NCI-H510A (cell line): ENCODE measurements at regions not wholly inside any gene's neighbourhood (a gene's known extent, or its start where the extent isn't known, plus 50 kb on each side); places are given as distances from the start of the nearest gene placed in this dataset.

ENCODE experiments used
- DNase-seq: peaks from one replicate; lab custom pipeline; 2025; lab: John Stamatoyannopoulos, UW

DNA sequence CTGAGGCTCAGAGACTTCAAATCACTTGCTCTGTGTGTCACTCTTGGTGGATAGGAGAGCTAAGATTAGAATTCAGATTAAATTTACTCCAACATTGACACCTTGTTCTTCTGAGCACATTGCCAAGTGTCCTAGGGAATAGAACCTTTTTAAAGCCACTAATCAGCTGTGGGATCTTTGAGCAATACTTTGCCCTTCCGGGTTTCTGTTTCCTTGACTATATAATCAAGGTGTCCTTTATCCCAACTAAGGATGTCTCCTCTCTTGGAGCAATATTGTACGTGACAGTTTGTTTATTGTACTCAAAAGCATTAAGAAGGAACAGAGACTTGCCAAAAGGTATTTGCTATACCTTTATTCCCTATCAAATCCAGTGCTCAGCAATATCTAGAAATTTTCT is 170.9 kb upstream of the CADPS start:
- no peak for DNase-seq

DNA sequence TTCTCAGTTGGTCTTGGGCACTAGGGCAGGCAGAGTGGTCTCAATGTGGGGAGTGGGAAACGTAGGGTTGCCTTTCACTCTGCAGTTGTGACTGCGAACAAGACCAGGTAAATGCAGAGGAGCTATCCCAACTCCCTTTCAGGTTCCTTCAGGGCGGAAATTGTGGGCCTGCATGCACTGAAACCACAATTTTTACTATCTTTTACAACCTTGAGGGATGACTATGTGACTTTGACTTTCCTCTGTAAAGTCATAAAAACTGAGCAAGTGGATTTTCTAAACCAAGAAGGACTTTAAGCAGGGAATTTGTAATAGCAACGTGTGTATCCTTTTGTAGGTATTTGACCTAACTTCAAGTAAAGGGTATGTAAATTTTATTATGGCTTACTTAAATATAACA is 171.4 kb upstream of the CADPS start:
- DNase-seq, result no peak

DNA sequence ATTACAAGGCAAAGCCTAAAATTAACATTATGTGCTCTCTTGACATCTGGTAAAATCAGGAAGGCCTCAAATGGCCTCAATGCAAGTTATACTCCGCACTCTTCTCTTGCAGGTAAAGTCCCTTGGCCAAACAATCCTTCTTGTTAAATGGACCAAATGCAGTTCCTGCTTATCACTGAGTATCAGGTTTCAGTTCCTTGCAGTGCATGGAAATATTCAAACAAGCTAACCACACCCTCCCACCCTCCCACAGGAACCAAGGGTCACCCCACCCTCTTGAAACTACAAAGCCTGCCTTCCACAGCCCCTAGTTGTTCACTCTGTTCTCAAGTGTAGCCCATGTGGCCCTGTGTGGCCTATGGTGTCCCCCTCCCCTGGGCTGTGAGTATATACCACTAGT is 171.9 kb upstream of the CADPS start:
- DNase-seq, result no peak

DNA sequence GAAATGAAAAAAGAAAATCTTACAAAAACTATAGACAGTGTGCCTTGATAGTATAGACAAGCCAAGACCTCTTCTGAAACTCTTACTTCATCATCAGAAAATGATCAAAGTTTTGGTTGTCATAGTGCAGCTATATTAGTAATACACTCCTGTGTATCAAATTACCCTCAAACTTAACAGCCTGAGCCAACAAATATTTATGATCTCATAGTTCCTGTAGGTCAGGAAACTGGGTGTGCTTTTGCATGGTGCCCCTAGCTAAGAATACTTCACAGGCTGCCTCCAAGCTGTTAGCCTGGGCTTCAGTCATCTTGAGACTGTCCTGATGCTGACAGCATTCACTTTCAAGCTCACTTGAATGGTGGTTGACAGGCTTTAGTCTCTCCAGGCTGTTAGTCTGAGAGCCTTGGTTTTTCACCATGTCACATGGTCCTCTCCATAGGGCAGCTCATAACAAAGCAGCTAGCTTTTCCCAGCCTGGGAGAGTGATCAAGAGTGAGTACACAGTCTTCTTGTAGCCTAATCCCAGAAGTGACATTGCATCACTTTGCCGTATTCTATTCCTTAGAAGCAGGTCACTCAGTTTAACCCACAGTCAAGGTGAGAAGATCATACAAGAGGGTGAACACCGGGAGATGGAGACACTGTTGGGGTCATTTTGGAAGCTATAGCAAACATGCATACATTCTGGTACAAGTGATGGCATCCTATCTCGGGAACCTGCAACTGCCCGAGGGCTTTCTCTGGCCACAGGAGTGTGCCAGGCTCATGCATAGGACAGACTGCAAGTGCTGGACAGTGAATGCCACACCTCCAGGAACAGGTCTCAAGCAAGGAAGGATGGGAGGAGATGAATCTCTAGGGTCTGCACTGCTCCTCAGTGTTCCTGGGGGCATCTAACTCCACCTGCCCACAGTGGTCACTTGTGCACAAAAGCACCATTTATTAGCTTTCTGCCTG is 173.4 kb upstream of the CADPS start:
- DNase-seq, result no peak

DNA sequence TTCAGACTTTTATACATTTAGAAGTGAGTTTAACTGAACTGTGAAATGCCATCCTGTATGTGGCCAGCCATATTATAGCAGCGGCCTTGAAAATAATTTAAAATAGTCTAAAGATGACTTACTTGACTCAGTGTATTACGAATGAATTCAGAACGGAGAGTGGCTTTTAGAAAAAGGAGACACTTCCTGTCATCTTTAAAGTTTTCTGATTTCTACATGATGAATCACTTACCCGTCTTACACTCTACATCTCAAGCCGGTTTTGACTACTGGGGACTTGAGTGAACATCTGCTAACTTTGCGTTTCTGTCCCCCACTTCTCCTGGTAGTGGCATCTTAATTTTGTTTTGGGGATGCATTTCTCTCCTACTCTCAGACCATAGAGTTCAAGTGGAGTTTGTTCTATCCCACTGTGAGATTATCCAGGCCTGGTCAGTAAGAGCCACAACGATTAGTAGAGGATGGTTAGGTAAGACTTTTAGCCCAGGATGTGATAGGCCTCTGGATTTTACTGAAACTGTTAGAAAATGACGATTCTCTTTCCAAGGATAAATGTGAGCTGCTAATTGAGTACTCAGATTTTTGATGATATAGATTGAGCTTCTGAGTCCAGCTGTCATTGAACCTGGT is 175.4 kb upstream of the CADPS start:
- no peak for DNase-seq

DNA sequence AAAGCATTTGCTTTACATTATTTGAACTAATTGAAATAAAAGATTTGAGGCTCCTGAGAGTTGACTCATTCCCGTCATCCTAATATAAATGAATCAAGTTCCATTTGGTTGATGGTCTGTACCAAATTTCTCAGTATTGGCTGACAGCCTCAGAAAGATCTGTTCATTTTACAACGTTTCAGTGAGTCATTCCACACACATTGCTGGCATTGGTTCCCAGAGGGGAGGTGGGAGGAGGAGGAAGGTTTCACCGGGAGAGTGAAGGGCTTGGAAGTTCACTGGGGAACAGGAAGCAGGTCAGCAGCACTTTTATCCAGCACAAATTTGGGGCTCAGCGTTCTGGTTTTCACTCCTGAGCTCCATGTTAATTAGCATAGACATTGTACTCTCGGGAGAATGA is 176.7 kb upstream of the CADPS start:
- no peak for DNase-seq

DNA sequence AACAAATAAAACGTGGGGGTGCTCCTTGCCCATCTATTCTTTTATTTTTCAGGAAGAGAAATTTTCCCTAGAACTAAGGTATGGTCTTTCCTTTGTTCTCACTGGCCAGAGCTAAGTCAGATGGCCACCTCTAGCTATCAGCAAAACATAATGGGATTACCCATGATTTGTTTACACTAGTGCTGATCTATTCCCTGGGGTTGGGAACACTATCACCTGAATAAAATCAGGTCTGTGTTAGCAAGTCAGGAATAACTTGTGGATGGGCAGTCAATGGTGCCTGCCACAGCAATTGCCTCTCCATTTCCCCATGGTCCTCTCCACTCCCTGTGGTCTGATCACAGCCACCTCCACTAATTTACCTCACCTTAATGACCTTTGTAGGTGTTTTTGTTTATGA is 181.7 kb upstream of the CADPS start:
- DNase-seq, result no peak

DNA sequence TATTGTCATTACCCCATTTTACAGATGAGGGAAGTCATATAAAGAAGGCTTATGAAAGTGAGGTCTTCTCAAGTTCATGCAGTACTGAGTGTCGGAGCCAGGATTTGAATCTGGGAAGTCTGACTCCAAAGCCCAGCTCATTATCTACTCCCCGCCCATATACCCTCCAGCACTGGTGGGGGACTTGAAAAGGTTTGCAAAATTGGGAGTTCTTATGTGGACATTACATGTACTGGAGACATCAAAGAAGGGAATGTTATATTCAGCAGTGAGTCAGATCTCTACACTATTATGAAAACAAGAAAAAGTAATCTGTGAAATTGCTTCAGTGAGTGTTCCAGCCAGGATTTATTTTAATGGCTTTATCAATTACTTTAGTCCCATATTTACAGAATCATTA is 185.2 kb upstream of the CADPS start:
- no peak for DNase-seq

DNA sequence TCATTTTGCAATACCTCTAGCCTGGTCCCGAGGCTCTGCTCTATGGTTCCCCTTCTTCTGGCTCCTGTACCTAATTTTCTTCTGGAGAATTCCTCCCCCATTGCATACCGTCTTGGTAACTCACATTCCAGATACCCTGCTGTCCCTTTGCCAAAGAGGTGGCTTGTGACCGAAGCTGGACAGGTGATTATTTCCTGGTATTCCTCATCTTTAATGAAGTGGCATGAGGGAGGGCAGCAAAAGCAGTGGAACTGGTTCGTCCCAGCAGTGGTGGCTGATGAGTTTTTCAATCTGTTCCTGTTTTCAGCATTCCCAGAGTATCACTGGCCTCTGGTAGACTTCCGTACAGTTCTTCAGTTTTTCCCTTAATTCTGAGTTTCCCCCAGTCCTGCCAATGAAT is 186.2 kb upstream of the CADPS start:
- no peak for DNase-seq

DNA sequence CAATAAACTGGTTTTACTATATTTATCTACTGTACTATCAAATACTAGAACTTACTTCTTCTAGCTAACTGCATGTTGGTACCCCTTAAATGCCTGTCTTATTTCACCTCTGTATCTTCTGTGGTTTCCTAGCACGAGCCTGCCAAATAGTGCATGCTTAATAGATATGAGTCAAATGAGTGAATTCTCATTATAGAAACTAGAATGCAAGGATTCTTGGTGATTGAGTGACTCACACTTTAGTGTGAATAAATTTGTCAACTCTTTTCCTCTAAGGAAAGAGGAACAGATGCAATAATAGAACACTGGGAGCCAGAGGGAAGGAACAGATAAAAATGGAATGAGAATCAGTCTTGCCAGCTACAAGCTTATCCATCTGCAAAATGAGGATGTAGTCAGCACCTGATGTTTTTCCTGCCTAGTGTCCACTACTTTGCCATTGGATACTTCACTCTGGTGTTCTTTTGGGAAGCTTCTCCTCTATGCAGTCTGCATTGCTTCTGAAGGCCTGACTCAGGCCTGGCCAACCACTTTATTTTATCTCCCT is 189.1 kb upstream of the CADPS start:
- DNase-seq, result no peak

DNA sequence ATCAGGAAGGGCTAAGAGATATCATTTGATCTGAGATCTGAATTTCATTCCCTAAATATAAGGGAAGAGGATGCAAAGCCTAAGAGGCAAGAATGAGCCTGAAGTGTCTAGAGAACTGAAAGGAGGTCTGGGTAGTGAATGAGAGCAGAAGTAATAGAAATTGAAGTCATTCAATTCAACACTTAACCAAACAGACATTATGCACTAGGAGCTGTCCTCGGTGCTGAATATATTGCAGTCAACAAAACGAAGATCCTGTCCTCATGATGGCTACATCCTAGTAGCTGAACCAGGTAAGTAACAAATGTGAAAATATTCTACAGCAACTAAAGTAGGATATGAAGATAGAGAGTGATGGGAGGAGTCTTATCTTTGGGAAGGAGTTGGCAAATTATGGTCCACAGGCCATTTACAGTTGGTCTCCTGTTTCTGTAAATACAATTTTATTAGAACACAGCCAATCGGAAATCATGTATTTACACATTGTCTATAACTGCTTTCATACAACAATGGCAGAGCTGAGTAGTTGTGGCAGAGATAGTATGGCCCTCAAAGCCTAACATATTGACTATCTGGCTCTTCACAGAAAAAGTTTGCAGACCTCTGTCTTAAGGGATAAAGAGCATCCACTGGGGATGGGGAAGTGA is 192.9 kb upstream of the CADPS start:
- DNase-seq, result no peak

DNA sequence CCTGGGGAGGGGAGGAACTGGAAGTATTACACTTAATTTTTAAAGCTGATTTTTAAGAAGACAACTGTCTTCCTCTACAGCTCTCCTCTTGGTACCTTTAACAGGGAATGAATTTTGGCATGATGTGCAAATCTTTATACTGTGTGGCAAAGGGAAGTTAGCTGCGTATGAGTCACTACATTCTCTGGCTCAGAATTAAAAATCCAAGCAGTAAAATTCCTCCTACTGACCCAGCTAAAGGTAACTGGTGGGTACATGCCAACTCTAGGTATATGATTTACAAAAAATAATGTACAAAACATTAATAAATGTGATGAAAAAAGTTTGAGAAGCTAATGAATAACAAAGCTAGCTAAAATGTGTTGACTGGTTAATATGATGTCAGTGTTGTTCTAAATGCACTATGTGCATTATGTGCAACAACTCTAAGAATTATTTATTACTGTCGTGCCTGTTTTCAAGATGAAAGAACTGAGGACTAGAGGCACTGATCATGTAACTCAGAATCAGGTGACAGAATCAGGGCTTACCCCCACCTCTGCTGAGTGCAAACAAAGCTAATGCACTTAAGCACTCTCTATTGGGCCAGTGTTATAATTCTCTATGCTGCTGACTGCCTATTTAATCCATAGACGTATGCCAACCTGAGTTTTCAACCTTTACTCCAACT is 194.7 kb upstream of the CADPS start:
- DNase-seq, result no peak

DNA sequence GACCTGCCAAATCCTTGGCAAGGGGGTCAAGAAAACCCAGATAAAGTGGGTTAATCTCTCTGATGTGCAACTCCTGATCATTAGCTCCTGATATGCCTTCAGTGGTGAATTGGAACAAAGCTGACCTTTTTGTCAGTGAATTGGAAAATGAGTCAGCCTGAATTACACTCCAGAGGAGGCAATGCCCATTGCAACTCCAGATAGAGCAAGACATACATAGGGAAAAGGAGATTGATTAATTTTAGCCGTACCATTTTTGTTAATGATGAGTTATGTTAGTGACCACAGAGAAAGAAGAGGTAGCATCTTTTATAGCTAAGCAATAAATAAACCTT is 195.2 kb upstream of the CADPS start:
- no peak for DNase-seq

DNA sequence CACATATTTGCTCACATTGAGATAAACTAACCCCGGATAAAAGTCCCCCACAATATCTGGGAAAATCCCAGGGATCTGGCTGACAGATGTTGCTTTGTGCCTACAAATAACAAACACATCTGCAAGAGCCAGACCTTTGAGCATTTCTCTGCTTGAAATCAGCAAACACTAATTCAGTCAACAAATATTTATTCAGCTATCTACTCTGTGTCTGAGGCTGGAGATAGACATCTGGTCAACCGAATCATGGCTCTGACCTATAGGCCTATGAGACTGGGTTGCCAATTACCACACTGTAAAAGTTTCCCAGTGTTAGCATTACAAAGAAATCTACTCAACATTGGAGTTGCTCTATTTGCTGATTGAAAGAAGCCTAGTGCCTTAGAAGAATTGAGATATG is 201.1 kb upstream of the CADPS start:
- DNase-seq, result no peak

DNA sequence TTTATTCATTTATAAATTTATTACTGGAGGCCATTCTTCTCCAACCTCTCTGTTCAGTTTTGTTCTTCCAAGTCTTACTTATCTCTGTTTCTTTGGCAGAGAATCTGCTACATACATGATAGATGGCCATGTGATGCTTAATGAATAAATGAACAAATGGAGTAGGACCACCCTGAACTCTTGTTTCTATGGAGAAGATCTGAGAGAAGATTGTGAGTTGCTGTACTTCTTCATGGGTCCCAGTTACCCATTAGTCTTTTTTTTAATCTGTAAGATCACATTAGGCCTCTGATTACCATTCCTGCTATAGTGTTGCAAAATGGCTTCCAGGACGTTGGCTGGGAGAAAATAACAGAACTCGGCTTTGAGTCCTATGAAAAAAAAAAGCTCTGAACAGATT is 191.9 kb upstream of the SYNPR start:
- no peak for DNase-seq

DNA sequence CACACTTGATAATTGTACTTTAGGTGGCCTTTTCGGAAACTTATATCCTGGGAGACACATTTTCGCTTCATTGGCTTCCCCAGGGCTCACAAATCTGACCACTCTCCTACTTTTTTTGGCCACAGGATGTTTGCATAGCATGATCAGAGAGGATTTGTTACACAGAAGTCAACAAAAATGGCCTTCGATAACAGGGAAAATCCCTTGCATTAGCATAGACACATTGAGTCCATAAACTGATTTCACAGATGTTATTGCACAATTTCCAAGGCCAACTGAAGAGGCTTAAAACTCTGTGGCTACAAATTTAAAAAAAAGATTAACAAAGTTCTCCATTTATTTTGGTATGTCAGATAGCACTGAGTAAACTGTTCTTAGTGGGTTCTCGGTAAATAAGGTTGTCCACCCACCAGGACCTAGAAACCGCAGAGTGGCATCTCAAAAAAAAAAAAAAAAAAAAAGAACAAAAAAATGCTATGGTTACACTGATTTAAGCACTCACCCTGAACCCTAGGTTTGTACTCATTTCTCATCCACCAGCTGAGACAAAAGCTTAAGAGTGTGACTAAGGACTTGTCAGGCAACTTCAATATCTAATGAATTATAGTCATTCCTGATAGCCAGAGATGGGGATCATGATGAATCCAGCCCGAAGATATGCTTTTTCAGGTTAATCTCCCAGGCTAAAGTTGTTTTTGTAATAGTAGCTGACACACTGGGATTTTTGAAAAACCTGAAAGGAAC is 188.9 kb upstream of the SYNPR start:
- DNase-seq, result no peak

DNA sequence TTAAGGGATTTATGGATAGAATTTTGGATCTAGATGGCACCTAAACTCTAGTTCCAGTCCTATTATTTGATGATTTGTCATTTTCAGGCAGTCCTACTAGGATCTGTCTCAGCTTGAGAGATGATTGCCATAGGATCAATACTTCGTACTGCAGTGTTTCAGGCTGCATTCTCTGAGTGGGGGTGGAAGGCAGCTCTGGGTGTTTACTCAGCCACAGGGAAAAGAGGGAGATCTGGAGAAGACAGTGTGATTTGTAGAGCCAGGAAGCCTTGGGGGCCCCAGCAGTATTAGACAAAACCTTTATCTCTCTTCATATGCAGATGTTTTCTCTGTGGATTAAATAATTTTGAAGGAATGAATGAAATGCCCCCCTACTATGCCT is 188.4 kb upstream of the SYNPR start:
- DNase-seq, result no peak

DNA sequence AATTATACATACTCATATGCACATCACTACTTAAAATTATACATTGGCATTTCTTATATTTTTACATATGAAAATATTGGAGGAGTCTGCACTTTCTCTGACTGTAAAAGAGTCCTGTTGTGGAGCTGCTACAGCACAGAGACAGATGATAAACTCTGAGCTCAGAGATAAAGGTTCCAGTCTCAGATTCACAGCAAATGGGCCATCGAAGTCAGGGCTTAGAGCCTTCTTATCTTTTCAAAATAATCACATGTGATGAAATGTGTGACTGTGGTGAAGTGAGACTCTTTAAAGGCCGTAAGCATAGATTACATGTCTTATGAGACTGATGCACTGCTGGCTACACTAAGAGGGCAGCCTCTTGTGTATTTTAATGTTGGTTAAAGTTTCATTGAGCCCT is 187.5 kb upstream of the SYNPR start:
- no peak for DNase-seq

DNA sequence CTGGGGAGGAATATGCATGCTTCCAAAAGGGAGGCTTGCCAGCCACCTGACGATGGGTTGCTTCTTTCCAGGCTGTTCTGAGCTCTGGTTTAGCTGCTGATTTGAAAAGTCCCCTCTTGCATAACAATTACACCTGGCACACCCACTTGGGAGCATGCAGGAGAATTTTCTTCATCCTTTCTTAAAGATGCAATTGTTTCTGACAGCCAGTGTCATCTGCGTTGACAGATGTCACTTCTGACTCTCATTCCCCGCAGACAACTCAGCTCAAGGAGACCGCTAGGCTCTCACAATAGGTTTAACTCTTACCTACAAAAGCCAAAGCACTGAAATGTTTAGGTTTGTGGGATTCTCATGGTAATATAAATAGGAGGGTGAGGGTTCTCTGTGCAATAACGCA is 185.6 kb upstream of the SYNPR start:
- no peak for DNase-seq

DNA sequence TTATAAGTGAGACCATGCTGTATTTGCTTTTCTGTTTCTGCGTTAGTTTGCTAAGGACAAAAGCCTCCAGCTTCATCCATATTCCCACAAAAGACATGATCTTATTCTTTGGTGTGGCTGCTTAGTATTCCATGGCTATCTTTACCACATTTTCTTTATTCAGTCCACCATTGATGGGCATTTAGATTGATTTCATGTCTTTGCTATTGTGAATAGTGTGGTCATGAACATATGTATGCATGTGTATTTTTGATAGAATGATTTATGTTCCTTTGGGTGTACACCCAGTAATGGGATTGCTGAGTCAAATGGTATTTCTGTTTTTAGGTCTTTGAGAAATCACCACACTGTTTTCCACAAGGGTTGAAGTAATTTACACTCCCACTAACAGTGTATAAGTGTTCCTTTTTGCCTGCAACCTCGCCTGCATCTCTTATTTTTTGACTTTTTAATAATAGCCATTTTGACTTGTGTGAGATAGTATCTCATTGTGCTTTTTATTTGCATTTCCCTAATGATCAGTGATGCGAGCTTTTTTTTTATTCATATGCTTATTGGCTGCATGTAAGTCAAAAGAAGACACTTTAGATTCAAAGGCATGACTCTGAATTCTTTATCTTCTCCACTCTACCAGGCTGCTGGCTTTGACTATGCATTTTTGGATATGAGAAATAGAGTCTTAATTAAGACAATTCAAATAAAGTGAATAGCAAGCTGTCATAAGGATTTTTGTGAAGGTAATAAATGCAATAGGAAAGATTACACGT is 183.3 kb upstream of the SYNPR start:
- DNase-seq, result no peak
